Gastrocnemius medialis (tissue), 4 donors: ENCODE measurements at regions not wholly inside any gene's neighbourhood (a gene's known extent, or its start where the extent isn't known, plus 50 kb on each side); places are given as distances from the start of the nearest gene placed in this dataset.
"Not testable (repeated sequence)": the region's sequence is repeated elsewhere in the genome, so short reads cannot be mapped to it uniquely, and the experiment has no call there.

ENCODE experiments used
- CTCF ChIP-seq, 5 experiments: fragments of 450-650 bp in 3 of 5; fragments of 200-600 bp in 2 of 5; sonication (generic) in 2 of 5; IDR thresholded peaks in 4 of 5; conservative IDR thresholded peaks in 1 of 5; 1 replicate in 4 of 5; 2 replicates in 1 of 5; pipeline ENCODE4 v1.5.1; 2016 to 2019; ENCODE audit warnings: antibody characterized with exemption in 5 of 5, mild to moderate bottlenecking in 3 of 5, moderate library complexity in 3 of 5
- POLR2A ChIP-seq, 2 donors: fragments of 450-650 bp; IDR thresholded peaks; one replicate each; pipeline ENCODE4 v1.6.1; 2017; ENCODE audit warnings: antibody characterized with exemption in 2 of 2, mild to moderate bottlenecking in 2 of 2, moderate library complexity in 2 of 2

GRCh38 chr14:105859073-105859716, 332.8 kb downstream of the TMEM121 start:
- TF ChIP-seq CTCF (IDR thresholded peaks at IDR 0.05 in 4 of 5, conservative IDR thresholded peaks at IDR 0.05 in 1 of 5); POLR2A (IDR thresholded peaks at IDR 0.05): not testable (repeated sequence)
